GM21423 (cell line): ENCODE measurements at regions not wholly inside any gene's neighbourhood (a gene's known extent, or its start where the extent isn't known, plus 50 kb on each side); places are given as distances from the start of the nearest gene placed in this dataset.

Experiments used
- ATAC-seq: cut with Tn5 transposase; IDR thresholded peaks from one replicate; pipeline ENCODE4 v1.9.1; 2021; ENCODE audit warnings: mild to moderate bottlenecking, moderate library complexity; ENCODE audit not compliant: unreplicated experiment

DNA sequence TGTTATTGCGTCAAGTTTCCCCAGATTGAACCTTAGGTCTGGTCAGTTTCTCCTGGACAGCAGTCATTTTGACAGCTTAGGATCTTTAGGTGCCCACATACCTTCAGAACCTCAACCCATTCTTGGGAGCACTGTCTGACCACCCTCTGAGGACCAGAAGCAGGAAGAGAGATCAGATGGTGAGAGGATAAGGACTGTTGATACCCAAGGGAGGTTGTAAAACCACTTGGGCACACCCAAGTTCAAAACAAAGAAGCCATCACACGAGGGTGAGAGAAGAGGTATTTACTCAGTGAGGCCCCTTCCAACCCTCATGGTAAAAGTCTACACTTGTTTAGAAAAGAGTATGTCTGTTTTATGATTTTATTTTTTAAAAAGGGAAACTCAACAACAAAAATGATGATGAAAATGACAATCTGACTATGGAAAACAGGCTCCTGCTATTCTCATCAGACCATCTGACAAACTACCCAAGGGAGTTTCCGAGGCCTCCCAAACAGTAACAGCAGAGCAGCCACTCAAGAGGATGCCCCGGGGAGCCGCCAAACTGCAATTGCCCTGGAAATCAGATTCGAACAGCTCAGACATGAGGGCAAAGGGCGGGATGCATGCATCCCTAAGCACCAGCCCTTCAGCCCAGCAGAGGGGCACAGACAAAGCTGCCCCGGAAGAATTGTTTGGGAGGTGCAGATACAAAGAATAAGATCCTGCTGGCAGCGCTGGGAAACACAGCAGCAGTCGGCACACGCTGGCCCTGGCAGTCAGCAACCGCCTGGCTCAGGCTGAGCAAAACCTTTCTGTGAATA lies 162.6 kb upstream of the PLEKHG7 start:
- ATAC-seq: peak; percentile 27

DNA sequence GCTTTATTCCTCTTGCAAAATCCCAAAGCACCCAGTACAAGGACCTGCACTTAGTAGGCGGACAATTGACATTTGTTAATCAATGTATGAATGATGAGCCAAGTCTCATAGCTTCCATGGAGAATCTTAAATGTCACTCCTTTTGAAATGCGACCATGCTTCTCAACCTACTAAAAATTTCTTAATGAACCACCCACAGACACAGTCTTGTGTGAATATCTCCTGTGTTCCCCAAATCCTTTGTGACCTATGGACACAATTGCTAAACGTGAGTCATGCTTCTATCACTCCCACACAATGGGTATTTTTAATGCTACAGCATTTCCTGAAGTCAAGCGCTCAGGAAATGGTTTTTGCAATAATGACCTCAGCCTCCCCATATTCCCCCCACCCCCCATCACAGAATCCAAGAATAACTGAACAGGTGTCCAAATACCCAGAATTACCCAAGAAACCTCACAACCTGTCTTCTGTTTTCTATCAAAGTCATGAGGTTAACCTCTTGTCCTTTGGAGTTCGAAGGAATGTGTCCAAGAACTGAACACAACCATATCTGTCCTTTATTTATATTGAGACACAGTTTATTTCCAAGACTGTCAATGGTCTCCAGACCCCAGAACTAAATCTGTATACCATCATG lies 163.6 kb upstream of the PLEKHG7 start:
- peak; percentile 47 for ATAC-seq

DNA sequence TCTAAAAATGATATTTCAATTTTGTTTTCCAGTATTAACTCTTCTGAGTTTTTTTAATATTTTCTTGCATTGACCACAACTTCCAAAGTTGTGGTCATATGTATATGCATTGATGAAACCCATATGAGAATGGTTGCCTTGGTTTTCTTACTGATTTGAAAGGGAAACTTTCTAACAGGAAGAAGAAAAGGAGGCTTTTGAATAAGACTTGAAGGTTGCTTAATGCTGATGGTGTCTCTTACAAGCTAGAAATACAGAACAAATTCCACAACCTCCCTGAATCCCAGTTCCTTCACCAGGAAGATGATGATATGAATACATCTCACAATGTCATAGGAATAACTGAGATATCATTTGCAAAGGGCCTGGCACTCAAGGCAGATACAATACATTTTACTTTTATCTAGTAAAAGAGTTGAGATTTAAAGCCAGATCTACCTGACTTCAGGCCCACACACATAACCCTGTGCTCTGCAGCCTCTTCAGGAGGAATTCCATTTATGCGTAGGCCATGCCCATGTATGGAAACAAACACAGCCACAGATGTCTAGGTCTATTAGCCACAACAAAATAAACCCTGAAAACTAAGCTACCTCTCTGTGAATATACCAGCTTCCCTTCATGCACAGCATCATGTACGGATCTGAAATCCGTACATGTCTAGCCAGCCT lies 165.4 kb upstream of the PLEKHG7 start:
- ATAC-seq: no peak

DNA sequence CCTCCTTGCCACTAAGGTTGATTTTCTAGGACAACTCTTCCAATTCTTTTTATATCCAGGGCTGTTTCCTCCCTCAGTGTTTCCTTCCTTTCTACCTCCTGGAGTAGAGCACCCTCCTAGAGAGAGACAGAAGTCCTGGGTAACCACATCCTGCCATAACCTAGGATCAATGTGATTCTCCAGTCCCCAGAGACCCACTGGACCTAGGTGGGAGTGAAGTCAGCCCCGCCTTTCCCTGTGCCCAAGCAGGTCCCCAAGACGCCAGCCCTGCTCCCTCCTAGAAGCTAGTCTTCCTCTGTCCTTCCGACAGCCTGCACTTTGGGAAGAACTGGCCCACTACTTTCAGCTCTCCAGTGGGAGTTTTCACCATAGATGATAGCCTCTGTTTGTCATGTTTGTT lies 166.8 kb upstream of the PLEKHG7 start:
- ATAC-seq: no peak

DNA sequence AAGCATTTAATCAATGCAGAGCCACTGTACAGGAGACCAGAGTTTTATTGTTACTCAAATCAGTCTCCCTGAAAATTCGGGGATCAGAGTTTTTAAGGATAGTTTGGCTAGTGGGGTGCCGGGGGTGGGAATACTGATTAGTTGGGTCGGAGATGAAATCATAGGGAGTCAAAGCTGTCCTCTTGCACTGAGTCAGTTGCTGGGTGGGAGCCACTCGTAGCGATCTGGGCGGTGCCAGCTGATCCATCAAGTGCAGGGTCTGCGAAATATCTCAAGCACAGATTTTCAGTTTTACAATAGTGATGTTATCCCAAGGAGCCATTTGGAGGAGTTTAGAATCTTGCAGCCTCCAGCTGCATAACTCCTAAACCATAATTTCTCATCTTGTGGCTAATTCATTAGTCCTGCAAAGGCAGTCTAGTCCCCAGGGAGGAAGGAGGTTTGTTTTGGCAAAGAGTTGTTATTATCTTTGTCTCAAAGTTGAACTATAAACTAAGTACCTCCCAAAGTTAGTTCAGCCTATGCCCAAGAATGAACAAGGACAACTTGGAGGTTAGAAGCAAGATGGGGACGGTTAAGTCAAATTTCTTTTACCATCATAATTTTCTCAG lies 169.4 kb upstream of the PLEKHG7 start:
- no peak for ATAC-seq

DNA sequence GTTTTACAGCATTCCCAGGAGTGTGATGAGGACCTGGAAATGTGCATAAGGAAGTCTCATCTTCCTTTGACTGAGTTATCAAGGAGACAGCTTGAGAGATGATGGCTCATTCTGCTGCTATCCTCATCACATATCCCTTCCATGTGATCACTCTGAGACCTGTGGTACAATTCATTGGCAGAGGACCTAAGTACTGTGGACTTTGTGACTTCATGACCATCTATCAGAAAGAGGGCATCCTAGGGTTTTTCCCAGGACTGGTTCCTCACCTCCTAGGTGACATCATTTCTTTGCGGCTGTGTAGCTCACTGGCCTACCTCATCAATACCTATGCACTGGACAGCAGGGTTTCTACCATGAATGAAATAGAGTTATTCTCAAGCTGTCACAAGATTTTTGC lies 172.1 kb upstream of the PLEKHG7 start:
- no peak for ATAC-seq

DNA sequence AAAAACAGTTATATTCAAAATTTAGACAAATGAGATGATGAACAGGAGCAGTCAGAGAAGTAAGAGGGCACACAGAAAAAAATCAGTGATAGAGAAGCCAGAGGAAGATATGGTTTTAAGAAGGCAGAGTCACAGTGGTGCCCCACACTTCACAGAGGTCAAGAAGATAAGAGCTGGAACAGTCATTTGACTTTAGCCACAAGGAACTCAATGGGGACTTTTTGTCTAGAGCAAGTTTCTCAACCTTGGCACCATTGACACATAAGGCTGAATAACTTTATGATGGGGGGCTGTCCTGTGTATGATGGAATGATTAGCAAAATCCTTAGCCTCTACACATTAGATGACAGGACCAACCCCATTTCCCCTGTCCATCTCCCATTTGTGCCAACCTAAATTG lies 172.8 kb upstream of the PLEKHG7 start:
- ATAC-seq: peak; percentile 71

DNA sequence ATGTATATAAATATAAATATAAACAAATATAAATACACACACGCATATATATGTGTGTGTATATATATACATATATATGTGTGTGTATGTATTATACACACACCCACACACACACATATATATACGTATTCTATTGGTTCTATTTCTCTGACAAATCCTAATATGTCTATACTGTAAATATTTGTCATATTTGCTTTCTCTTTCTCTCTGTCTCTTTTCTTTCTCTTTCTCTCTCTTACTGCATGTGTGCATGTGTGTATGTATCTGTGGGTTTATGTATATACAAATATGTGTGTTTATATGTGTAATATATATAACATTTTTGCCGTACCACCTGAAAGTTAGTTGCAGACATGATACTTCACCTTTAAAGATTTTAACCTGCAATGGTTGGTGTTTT lies 174.2 kb upstream of the PLEKHG7 start:
- ATAC-seq: no peak

DNA sequence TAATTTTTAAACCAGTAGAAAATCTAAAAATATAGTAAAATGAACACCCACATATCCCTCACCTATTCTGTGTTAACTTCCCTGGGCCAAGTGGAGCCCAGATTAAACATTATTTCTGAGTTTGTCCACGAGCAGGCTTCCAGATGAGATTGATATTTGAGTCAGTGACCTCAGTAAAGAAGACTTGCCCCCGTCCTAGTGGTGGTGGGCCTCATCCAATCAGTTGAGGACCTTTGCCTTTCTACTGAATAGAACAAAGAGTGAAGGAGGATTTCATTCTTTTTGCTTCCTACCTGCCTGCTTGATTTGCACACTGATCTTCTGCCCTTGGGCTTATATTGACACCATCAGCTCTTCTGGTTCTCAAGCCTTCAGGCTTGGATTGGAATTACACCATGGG lies 174.7 kb upstream of the PLEKHG7 start:
- ATAC-seq: no peak

DNA sequence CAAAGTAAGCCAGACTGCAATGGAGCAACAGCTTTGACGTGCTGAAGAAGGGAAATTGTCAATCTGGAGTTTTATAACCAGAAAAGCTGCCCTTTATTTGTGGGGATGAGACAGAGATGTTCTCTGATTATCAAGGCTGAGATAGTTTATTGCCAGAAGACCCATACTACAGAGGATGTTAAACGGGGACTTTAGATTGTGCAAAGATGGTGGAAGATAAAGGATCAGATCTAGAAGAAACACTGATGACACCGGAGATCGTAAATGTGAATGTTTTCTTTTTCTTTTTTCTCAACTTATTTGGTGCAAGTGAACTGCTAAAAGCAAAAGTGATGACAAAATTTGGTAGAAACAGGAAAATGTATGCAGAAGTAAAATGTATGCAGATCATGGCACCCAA lies 178.3 kb upstream of the PLEKHG7 start:
- ATAC-seq: no peak

DNA sequence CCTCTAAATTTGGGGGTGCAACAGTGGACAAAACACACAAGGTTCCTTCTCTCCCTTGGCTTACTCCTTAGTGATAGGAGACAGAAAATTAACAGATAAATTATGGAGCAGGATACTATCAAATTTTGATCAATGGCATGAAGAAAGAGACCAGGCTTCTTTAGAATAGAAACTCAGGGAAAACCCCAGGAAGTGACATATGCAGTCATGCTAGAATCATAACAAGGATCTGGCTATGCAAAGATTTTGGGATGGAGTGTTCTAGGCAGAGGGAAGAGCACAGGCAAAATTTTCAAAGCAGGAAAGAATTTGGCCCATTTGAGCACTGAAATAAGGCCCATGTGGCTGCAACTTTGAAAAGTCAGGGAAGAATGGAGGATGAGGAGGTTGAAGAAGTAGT lies 182.3 kb upstream of the PLEKHG7 start:
- no peak for ATAC-seq

DNA sequence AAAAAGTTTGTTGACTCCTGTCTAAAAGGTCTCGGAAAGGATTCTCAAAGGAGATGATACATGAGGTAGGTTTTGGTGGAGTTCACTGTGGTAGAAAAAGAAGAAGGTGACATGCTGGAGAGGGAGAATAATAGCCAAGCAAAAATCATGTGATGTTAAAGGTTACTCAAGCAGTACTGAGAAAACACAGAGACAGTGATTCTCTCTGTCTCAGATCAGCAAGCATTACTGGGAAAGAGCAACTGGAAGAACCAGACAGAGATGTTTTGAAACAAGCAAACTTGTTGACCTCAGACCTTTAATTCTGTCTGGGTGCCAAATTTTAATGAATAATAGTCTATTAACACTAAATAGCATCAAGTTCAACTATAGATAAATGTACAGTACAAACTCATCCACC lies 183.5 kb upstream of the PLEKHG7 start:
- no peak for ATAC-seq

DNA sequence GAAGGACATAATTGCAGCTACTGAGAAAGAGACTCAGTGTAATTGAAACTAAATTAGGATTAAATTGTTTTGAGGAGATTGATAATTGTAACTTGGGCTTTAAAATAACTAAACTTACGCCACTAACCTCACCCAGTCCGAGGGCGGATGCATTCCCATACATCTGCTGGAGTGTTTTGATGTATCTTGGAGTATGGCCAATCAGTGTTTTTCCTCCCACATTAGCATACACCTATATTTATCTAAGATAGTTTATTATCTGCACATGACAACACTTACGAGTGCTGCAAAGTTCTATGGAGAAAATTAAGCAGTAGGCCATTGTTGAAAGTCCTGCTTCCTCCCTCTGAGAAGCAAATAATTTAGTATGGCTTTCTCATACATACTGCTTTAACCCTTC lies 184.7 kb upstream of the PLEKHG7 start:
- no peak for ATAC-seq

DNA sequence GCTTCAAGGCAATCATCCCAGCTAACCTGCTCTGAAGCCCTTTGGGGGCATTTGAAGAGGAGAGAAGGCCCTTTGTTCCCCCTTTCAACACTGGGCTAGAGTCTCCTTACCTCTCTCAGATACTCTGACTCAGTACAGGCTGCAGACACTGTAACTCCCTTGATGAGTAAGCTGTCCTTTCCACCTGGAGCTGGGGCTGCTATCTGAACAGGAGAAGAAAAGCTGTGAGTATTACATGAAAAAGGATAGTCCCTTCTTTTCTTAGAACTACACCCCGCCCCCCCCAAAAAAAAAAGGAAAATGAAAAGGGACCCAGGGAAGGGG lies 186.6 kb upstream of the PLEKHG7 start:
- no peak for ATAC-seq

DNA sequence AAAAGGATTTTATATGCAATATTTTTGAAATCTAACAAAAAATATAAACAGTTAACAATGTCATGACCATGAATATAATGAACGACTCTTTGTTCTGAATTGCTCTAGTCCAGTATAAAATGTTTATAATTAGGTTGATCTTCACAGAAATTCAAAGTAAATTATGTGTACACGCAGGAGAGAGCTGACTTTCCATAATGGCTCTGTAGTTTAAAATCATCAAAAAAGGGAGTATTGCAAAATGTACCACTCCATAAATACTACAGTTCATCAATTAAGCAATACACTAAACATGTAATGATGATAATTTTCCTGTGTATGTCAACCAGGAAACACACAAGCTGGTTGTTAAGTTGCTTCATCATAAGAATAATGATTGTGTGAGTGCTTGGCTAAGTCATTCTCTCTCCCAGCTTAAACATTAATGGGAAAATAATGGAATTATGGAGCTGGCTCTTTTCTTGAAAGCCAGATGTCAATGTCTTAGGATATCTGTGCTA lies 189.5 kb upstream of the PLEKHG7 start:
- ATAC-seq: no peak

DNA sequence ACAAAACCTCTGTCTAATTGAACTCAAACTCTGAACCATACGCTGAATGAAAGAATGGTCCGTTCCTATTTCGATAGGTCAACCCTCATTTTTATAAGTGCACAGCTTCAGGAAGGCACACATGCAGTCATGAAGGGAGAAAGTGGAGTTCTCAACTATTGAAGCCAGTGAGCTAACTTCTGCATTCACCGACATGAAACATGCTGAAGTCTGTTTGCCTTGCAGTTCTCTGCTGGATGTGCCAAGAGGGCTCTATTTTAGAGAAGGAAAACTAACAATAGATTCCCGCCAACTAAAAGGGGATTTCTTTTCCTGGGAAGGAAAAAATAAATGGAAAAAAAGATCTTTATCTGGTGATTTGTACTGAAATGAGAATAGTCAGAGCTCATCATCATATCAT lies 191.0 kb upstream of the PLEKHG7 start:
- no peak for ATAC-seq

DNA sequence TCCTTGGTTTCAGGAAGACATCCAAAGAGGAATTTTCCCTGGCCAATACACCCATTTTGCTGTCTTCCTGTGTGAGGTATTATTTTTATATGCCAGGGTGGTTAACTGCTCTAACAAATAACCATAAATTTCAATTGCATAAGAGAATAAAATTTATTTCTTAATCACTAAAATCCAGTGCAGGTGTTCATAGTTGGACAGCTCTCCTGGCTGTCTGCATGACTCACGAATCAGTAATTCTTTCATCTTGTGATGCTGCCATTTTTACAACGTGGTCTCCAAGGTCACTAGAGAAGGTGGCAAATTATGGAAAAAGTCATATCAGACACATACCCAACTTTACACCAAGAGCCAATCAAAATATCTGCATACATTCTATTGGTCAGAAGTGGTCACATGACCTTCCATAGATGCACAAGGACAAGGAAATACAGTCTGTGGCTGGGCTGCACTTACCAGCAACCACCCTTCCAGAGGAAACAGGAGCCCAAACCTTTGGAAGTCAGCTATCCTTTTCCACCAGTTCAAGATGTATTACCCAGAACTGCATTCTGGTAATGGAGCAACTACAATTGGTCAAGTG lies 193.5 kb upstream of the PLEKHG7 start:
- no peak for ATAC-seq

DNA sequence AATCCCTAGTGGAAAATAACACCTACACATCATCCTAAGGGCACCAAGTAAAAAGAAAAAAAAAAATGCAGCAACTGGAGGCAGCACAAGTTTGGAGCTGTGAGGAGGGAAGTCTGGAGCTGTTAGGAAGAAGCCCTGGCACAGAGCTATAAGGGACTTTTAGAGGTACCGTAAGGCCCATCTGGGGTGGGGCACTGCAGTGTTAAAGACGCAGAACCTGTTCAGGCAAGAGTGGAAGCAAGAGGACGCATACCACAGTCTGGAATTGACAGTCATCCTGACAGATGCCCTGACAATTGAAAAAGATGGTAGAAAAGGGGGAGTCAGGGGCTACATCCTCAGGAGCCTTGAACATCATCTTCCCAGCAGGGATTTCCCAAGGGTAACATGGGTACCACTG lies 195.9 kb upstream of the PLEKHG7 start:
- no peak for ATAC-seq

DNA sequence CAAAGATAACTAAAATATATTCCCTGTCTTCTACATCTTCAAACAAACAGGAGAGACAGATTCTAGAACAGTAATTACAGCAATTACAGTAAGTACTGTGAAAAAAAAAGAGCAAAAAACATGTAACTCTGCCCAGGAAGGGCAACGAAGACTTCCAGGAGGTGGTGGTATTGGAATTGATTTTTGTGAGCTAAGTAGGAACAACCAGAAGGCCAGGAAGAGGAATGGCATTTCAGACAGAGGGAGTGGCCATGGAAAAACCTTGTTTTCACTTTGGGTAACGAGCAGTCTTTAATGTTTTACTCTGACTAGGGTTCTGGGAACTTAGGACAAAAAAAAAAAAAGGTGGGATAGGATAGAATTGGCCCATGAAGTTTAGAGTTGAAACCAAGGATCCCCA lies 196.3 kb upstream of the PLEKHG7 start:
- no peak for ATAC-seq

DNA sequence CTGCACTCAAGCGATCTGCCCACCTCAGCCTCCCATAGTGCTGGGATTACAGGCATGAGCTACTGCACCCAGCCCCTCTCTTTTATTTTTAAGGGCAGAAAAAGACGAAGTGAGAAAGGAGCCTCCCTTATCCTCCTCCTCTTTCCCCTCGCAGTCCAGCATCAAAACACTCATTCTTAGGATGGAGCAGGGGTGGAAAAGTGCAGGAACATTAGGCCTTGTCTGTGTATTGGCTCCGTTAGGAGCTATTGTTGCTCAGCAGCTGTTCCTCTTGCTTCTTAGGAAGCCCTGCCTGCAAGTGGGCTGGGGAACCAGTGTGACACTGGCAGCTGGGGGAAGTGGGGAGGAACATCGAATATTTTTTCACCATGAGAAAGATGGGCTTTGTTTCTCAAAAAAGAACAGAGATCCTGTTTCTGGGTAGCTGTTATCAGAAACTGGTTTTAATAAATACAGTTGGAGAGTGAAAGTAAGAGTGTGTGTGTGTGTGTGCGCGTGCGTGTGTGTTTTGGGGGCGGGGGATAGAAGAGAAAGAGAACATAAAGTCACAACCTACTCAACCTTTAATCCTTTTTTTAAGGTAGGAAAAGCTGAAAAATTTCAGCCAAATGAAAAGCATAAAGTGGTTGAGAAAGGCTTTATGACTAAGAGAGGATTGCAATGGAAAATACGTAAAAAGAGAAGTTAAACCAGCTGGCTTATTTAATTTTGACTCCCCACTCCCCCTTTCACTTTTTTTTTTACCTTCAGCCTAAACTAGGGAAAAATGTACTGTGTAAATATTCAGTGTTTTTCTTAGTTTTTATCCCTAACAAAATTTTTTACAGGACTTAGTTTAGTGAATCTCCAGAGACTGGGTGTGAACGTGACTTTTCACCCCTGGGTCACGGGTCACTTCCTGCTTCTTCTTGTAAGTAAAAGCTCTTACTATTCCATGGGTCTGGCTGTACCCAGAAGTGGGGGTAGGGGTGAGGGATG lies 197.2 kb upstream of the PLEKHG7 start:
- peak; percentile 25 for ATAC-seq
